ENCODE measurements at regions not wholly inside any gene's neighbourhood (a gene's known extent, or its start where the extent isn't known, plus 50 kb on each side); places are given as distances from the start of the nearest gene placed in this dataset.

GRCh38 chr22:45061332-45061731 is 51.5 kb upstream of the PHF21B start:
- FAIRE-seq (no peak), DNase-seq (ENCODE audit: low read depth, low spot score) (no peak)
- Histone ChIP-seq H3K9ac (replicated peaks; ENCODE audit: extremely low read depth, insufficient read depth, low read length) (no peak overlapping the region), H3K9me3 (replicated peaks; ENCODE audit: control insufficient read depth, insufficient read depth, low read length) (no peaks in the 10 kb centered on the region), H3K36me3 (ENCODE audit: control insufficient read depth in 2 of 2, extremely low read depth in 1 of 2, insufficient read depth in 2 of 2, low read length in 2 of 2) (no peaks in the 10 kb centered on the region), H3K4me2 (ENCODE audit: insufficient read depth, low read length) (no peak overlapping the region), H2AFZ (ENCODE audit: low read depth, low read length) (no peak overlapping the region), H4K20me1 (replicated peaks; ENCODE audit: control insufficient read depth, extremely low read depth, insufficient read depth, low read length) (no peaks in the 10 kb centered on the region), H3K4me1 (ENCODE audit: control insufficient read depth, extremely low read depth, insufficient read depth, low read length) (no peaks in the 10 kb centered on the region), H3K9me1 (replicated peaks; ENCODE audit: control insufficient read depth, extremely low read depth, insufficient read depth, low read length) (no peaks in the 10 kb centered on the region), H3K27me3 (ENCODE audit: control insufficient read depth in 2 of 2, insufficient read depth in 2 of 2, low read length in 2 of 2) (no peaks in the 10 kb centered on the region), H3K4me3 (replicated peaks in 1 of 3; ENCODE audit: insufficient read depth in 1 of 3, low read depth in 1 of 3, low read length in 3 of 3) (no peak overlapping the region), H3K27ac (ENCODE audit: insufficient read depth, low read depth, low read length) (no peak overlapping the region), H3K79me2 (ENCODE audit: control insufficient read depth, insufficient read depth, low read length) (no peaks in the 10 kb centered on the region)
- no peak for TF ChIP-seq POLR2AphosphoS5 (IDR thresholded peaks at IDR 0.05; ENCODE audit: insufficient read depth, low read depth, low read length)
- TF ChIP-seq JUN (IDR thresholded peaks at IDR 0.05; ENCODE audit: borderline replicate concordance, insufficient read depth, insufficient read length, low read depth): no peak
- no peak for TF ChIP-seq MYC (IDR thresholded peaks at IDR 0.05; ENCODE audit: low read depth, low read length)
- no peak for TF ChIP-seq GATA2 (IDR thresholded peaks at IDR 0.05; ENCODE audit: insufficient read depth, insufficient read length, low read depth, low read length)
- no peak for TF ChIP-seq FOS (IDR thresholded peaks at IDR 0.05; ENCODE audit: borderline replicate concordance, insufficient read depth, low read length)
- TF ChIP-seq EZH2 (IDR thresholded peaks at IDR 0.05; ENCODE audit: borderline replicate concordance, low read depth, low read length, severe bottlenecking): no peak
- no peak for TF ChIP-seq CTCF (IDR thresholded peaks at IDR 0.05; ENCODE audit: extremely low read depth in 1 of 2, insufficient read depth in 1 of 2, low read depth in 1 of 2, low read length in 2 of 2)
- no peak for TF ChIP-seq POLR2A (IDR thresholded peaks at IDR 0.05; ENCODE audit: low read depth, low read length)
- no peak for TF ChIP-seq MAX (IDR thresholded peaks at IDR 0.05; ENCODE audit: insufficient read depth, insufficient read length)
- ChIA-PET CTCF (no interaction called here), POLR2A (no interaction called here)
- BruUV-seq (replicated peaks): no TSS peak
- dilution Hi-C loops (cut with MboI; ENCODE audit: extremely low pct_ligation_motif_present, low sequenced_read_pairs): no loop called here
- intact Hi-C loops (cut with micrococcal nuclease): no loop called here
